ENCODE measurements at regions not wholly inside any gene's neighbourhood (a gene's known extent, or its start where the extent isn't known, plus 50 kb on each side); places are given as distances from the start of the nearest gene placed in this dataset.

- no peak for DNase-seq (ENCODE audit: low read depth)
- no peak for TF ChIP-seq CTCF (IDR thresholded peaks at IDR 0.05; ENCODE audit: insufficient read depth, low read length)
These were observed 496.2 kb upstream of the KLHL1 start for GRCh38 chr13:70604448-70604847.

GRCh38 chr13:70593716-70594115 is 485.5 kb upstream of the KLHL1 start:
- no peak for DNase-seq (ENCODE audit: low read depth)
- no peak for TF ChIP-seq CTCF (IDR thresholded peaks at IDR 0.05; ENCODE audit: insufficient read depth, low read length)
- H3K4me3 ChIP-seq (ENCODE audit: low read depth, low read length), result no peak overlapping the region

More at GRCh38 chr13:70604448-70604847, 496.2 kb upstream of the KLHL1 start:
- H3K4me3 ChIP-seq (ENCODE audit: low read depth, low read length), result no peak overlapping the region

- no peak for DNase-seq (ENCODE audit: low read depth)
- H3K4me3 ChIP-seq (ENCODE audit: low read depth, low read length), result no peak overlapping the region
- TF ChIP-seq CTCF (IDR thresholded peaks at IDR 0.05; ENCODE audit: insufficient read depth, low read length), result no peak
These were observed 476.9 kb upstream of the KLHL1 start for GRCh38 chr13:70585109-70585508.

GRCh38 chr13:70580825-70581224 is 472.6 kb upstream of the KLHL1 start:
- DNase-seq (ENCODE audit: low read depth), result no peak
- no peak for TF ChIP-seq CTCF (IDR thresholded peaks at IDR 0.05; ENCODE audit: insufficient read depth, low read length)
- no peak overlapping the region for H3K4me3 ChIP-seq (ENCODE audit: low read depth, low read length)

GRCh38 chr13:70579941-70580340 is 471.7 kb upstream of the KLHL1 start:
- DNase-seq (ENCODE audit: low read depth), result no peak
- no peak overlapping the region for H3K4me3 ChIP-seq (ENCODE audit: low read depth, low read length)
- no peak for TF ChIP-seq CTCF (IDR thresholded peaks at IDR 0.05; ENCODE audit: insufficient read depth, low read length)

GRCh38 chr13:70571221-70571620 is 463.0 kb upstream of the KLHL1 start:
- TF ChIP-seq CTCF (IDR thresholded peaks at IDR 0.05; ENCODE audit: insufficient read depth, low read length), result no peak
- no peak for DNase-seq (ENCODE audit: low read depth)
- H3K4me3 ChIP-seq (ENCODE audit: low read depth, low read length), result no peak overlapping the region

- H3K4me3 ChIP-seq (ENCODE audit: low read depth, low read length), result no peak overlapping the region
- peak; percentile 25 for DNase-seq (ENCODE audit: low read depth)
- TF ChIP-seq CTCF (IDR thresholded peaks at IDR 0.05; ENCODE audit: insufficient read depth, low read length), result peak; percentile 33
These were observed 460.3 kb upstream of the KLHL1 start for GRCh38 chr13:70568571-70568970.

All from fibroblast of the aortic adventitia (primary cell).